HEK293 (cell line): ENCODE measurements at regions not wholly inside any gene's neighbourhood (a gene's known extent, or its start where the extent isn't known, plus 50 kb on each side); places are given as distances from the start of the nearest gene placed in this dataset.

ENCODE experiments used
- CTCF ChIA-PET: fragments of 350-600 bp; formaldehyde crosslinking; extraction: SDS; loops from one replicate; lab custom pipeline; 2021; ENCODE audit warnings: antibody characterized with exemption; lab: Yijun Ruan, JAX
- POLR2A ChIA-PET: fragments of 300-600 bp; formaldehyde crosslinking; extraction: SDS; loops from one replicate; lab custom pipeline; 2020; ENCODE audit warnings: antibody characterized with exemption, inconsistent platforms; lab: Yijun Ruan, JAX
- H3K27ac ChIP-seq: fragments of 200-500 bp; sonication (Bioruptor generic); 2 replicates; pipeline ENCODE4 v1.5.1; 2014; ENCODE audit warnings: low read depth, low read length, control low read depth, inconsistent platforms; ENCODE audit errors: extremely low read depth
- H3K36me3 ChIP-seq, 2 experiments: fragments of 200-500 bp in 1 of 2; sonication (Bioruptor generic) in 1 of 2; 1 replicate in 1 of 2; 2 replicates in 1 of 2; pipeline ENCODE4 v1.5.1; 2014 to 2017; ENCODE audit warnings: inconsistent platforms in 2 of 2, low read length in 2 of 2; ENCODE audit not compliant: control insufficient read depth in 2 of 2, insufficient read depth in 1 of 2
- H3K4me1 ChIP-seq: fragments of 200-500 bp; sonication (Bioruptor generic); 2 replicates; pipeline ENCODE4 v1.5.1; 2014; ENCODE audit warnings: mild to moderate bottlenecking, low read length, inconsistent platforms; ENCODE audit not compliant: control insufficient read depth, insufficient read depth
- H3K4me3 ChIP-seq: 2 replicates; pipeline ENCODE4 v1.5.1; 2011; ENCODE audit warnings: low read depth, mild to moderate bottlenecking, control low read depth, low read length, moderate library complexity
- H3K9me3 ChIP-seq: fragments of 200-500 bp; sonication (Bioruptor generic); 2 replicates; pipeline ENCODE4 v1.5.1; 2014; ENCODE audit warnings: low read depth, low read length, inconsistent platforms; ENCODE audit not compliant: control insufficient read depth, insufficient read depth
- BCL11B ChIP-seq: fragments of 450-650 bp; formaldehyde crosslinking; IDR thresholded peaks from 2 replicates; pipeline ENCODE4 v1.5.1; 2016; ENCODE audit warnings: low read depth, missing biosample characterization, missing genetic modification characterization
- FEZF1 ChIP-seq: fragments of 450-650 bp; formaldehyde crosslinking; IDR thresholded peaks from 2 replicates; pipeline ENCODE4 v1.5.1; 2016; ENCODE audit warnings: missing biosample characterization, missing genetic modification characterization
- MEIS1 ChIP-seq: sonication (generic); formaldehyde crosslinking; IDR thresholded peaks from 2 replicates; pipeline ENCODE4 v1.8.1; 2022; ENCODE audit warnings: missing genetic modification reagents, mild to moderate bottlenecking, borderline replicate concordance
- OSR2 ChIP-seq: fragments of 450-650 bp; formaldehyde crosslinking; IDR thresholded peaks from 2 replicates; pipeline ENCODE4 v1.5.1; 2016; ENCODE audit warnings: missing biosample characterization, missing genetic modification characterization
- SALL2 ChIP-seq: fragments of 450-650 bp; formaldehyde crosslinking; IDR thresholded peaks from 2 replicates; pipeline ENCODE4 v1.5.0; 2017; ENCODE audit warnings: missing biosample characterization, mild to moderate bottlenecking, missing genetic modification characterization, borderline replicate concordance
- SCRT2 ChIP-seq: fragments of 450-650 bp; formaldehyde crosslinking; IDR thresholded peaks from 2 replicates; pipeline ENCODE4 v1.5.1; 2016; ENCODE audit warnings: missing biosample characterization, missing genetic modification characterization
- ZBTB1 ChIP-seq: fragments of 450-650 bp; formaldehyde crosslinking; IDR thresholded peaks from 2 replicates; pipeline ENCODE4 v1.5.1; 2016; ENCODE audit warnings: missing biosample characterization, missing genetic modification characterization
- ZFHX2 ChIP-seq: fragments of 450-650 bp; formaldehyde crosslinking; conservative IDR thresholded peaks from 2 replicates; pipeline ENCODE4 v1.5.1; 2016; ENCODE audit warnings: missing biosample characterization, missing genetic modification characterization
- ZNF138 ChIP-seq: fragments of 450-650 bp; formaldehyde crosslinking; IDR thresholded peaks from 2 replicates; pipeline ENCODE4 v1.5.1; 2016; ENCODE audit warnings: missing biosample characterization, missing genetic modification characterization, borderline replicate concordance
- ZNF549 ChIP-seq: fragments of 450-650 bp; IDR thresholded peaks from 2 replicates; pipeline ENCODE4 v1.5.1; 2018; ENCODE audit warnings: missing biosample characterization, missing genetic modification characterization, mild to moderate bottlenecking, inconsistent platforms, moderate library complexity
- ZNF596 ChIP-seq: fragments of 450-650 bp; IDR thresholded peaks from 2 replicates; pipeline ENCODE4 v1.5.0; 2018; ENCODE audit warnings: missing biosample characterization, mild to moderate bottlenecking, missing genetic modification characterization, moderate library complexity
- ZNF768 ChIP-seq: fragments of 450-650 bp; formaldehyde crosslinking; IDR thresholded peaks from 2 replicates; pipeline ENCODE4 v1.5.1; 2018; ENCODE audit warnings: missing biosample characterization, mild to moderate bottlenecking, missing genetic modification characterization
- ZNF792 ChIP-seq: fragments of 450-650 bp; formaldehyde crosslinking; IDR thresholded peaks from 2 replicates; pipeline ENCODE4 v1.5.1; 2016; ENCODE audit warnings: missing biosample characterization, missing genetic modification characterization
- ZNF830 ChIP-seq: fragments of 450-650 bp; IDR thresholded peaks from 2 replicates; pipeline ENCODE4 v1.5.0; 2018; ENCODE audit warnings: missing biosample characterization, missing genetic modification characterization, low read depth, mild to moderate bottlenecking, moderate library complexity
- ZXDB ChIP-seq: fragments of 450-650 bp; formaldehyde crosslinking; IDR thresholded peaks from 2 replicates; pipeline ENCODE4 v1.5.1; 2016; ENCODE audit warnings: missing biosample characterization, missing genetic modification characterization
- TF ChIP-seq, protein P1 (sequence below): fragments of 450-650 bp; formaldehyde crosslinking; IDR thresholded peaks from 2 replicates; pipeline ENCODE4 v1.5.1; 2016; ENCODE audit warnings: missing biosample characterization, missing genetic modification characterization
- TF ChIP-seq, protein P2 (sequence below): fragments of 450-650 bp; formaldehyde crosslinking; IDR thresholded peaks from 2 replicates; pipeline ENCODE4 v1.5.0; 2017; ENCODE audit warnings: missing biosample characterization, missing genetic modification characterization, borderline replicate concordance
- TF ChIP-seq, protein P3 (sequence below): fragments of 450-650 bp; formaldehyde crosslinking; IDR thresholded peaks from 2 replicates; pipeline ENCODE4 v1.5.1; 2016; ENCODE audit warnings: missing biosample characterization, missing genetic modification characterization
- TF ChIP-seq, protein P4 (sequence below): fragments of 450-650 bp; formaldehyde crosslinking; IDR thresholded peaks from 2 replicates; pipeline ENCODE4 v1.5.1; 2016; ENCODE audit warnings: missing biosample characterization, missing genetic modification characterization
- TF ChIP-seq, protein P5 (sequence below): IDR thresholded peaks from 2 replicates; pipeline ENCODE4 v1.6.1; 2011; ENCODE audit warnings: mild to moderate bottlenecking, low read depth, low read length, borderline replicate concordance
- TF ChIP-seq, protein P6 (sequence below): fragments of 450-650 bp; formaldehyde crosslinking; IDR thresholded peaks from 2 replicates; pipeline ENCODE4 v1.5.1; 2017; ENCODE audit warnings: missing biosample characterization, missing genetic modification characterization
- TF ChIP-seq, protein P7 (sequence below): fragments of 450-650 bp; formaldehyde crosslinking; IDR thresholded peaks from 2 replicates; pipeline ENCODE4 v1.5.1; 2016; ENCODE audit warnings: missing biosample characterization, missing genetic modification characterization

DNA sequence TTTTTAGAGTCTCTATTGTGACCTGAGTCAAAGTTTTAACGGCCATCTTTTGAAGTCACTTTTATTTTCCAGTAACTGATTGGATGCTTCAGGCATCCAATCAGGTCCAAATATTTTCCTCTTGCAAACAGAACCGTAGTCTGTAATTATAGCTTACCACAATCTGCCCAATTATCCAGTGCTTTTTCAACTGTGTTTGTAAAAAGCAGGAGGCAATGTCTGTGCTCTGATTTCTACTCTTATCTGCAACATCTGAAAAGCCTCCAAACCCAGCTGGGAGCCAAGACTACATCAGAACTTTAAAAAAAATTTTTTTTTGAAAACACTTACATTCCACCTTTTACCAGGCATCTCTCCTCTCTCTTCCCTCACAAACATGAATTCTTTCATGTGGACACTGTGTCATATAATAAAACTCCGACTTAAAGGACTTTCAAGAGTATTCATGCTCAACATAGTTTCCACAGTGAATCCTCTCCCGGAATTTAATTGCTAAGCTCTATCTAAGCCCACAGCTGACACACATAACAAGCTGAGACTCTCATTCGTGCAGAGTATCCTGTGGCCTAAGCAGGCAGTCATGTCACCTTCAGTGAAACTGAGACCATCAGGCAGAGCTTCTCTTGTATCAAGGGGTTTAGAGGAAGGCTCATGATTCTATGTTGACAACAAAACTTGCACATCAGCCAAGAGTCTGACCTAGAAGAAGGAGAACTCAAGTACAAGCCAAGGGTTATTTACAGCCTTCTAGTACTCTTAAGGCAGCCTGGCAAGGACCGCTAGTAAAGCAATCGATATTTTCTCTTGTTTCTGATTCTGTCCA is 272.7 kb downstream of the TLE1 start (continued):
- TF ChIP-seq, protein P1, sequence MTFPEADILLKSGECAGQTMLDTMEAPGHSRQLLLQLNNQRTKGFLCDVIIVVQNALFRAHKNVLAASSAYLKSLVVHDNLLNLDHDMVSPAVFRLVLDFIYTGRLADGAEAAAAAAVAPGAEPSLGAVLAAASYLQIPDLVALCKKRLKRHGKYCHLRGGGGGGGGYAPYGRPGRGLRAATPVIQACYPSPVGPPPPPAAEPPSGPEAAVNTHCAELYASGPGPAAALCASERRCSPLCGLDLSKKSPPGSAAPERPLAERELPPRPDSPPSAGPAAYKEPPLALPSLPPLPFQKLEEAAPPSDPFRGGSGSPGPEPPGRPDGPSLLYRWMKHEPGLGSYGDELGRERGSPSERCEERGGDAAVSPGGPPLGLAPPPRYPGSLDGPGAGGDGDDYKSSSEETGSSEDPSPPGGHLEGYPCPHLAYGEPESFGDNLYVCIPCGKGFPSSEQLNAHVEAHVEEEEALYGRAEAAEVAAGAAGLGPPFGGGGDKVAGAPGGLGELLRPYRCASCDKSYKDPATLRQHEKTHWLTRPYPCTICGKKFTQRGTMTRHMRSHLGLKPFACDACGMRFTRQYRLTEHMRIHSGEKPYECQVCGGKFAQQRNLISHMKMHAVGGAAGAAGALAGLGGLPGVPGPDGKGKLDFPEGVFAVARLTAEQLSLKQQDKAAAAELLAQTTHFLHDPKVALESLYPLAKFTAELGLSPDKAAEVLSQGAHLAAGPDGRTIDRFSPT, result no peak
- TF ChIP-seq, protein P2, sequence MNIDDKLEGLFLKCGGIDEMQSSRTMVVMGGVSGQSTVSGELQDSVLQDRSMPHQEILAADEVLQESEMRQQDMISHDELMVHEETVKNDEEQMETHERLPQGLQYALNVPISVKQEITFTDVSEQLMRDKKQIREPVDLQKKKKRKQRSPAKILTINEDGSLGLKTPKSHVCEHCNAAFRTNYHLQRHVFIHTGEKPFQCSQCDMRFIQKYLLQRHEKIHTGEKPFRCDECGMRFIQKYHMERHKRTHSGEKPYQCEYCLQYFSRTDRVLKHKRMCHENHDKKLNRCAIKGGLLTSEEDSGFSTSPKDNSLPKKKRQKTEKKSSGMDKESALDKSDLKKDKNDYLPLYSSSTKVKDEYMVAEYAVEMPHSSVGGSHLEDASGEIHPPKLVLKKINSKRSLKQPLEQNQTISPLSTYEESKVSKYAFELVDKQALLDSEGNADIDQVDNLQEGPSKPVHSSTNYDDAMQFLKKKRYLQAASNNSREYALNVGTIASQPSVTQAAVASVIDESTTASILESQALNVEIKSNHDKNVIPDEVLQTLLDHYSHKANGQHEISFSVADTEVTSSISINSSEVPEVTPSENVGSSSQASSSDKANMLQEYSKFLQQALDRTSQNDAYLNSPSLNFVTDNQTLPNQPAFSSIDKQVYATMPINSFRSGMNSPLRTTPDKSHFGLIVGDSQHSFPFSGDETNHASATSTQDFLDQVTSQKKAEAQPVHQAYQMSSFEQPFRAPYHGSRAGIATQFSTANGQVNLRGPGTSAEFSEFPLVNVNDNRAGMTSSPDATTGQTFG (tag by site-specific recombination), result no peak
- TF ChIP-seq BCL11B (tag by site-specific recombination) (no peak), ZNF138 (tag by site-specific recombination) (no peak)
- TF ChIP-seq, protein P3, sequence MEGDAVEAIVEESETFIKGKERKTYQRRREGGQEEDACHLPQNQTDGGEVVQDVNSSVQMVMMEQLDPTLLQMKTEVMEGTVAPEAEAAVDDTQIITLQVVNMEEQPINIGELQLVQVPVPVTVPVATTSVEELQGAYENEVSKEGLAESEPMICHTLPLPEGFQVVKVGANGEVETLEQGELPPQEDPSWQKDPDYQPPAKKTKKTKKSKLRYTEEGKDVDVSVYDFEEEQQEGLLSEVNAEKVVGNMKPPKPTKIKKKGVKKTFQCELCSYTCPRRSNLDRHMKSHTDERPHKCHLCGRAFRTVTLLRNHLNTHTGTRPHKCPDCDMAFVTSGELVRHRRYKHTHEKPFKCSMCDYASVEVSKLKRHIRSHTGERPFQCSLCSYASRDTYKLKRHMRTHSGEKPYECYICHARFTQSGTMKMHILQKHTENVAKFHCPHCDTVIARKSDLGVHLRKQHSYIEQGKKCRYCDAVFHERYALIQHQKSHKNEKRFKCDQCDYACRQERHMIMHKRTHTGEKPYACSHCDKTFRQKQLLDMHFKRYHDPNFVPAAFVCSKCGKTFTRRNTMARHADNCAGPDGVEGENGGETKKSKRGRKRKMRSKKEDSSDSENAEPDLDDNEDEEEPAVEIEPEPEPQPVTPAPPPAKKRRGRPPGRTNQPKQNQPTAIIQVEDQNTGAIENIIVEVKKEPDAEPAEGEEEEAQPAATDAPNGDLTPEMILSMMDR (tag by site-specific recombination), result no peak
- TF ChIP-seq, protein P4, sequence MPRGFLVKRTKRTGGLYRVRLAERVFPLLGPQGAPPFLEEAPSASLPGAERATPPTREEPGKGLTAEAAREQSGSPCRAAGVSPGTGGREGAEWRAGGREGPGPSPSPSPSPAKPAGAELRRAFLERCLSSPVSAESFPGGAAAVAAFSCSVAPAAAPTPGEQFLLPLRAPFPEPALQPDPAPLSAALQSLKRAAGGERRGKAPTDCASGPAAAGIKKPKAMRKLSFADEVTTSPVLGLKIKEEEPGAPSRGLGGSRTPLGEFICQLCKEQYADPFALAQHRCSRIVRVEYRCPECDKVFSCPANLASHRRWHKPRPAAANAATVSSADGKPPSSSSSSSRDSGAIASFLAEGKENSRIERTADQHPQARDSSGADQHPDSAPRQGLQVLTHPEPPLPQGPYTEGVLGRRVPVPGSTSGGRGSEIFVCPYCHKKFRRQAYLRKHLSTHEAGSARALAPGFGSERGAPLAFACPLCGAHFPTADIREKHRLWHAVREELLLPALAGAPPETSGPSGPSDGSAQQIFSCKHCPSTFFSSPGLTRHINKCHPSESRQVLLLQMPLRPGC, result no peak

DNA sequence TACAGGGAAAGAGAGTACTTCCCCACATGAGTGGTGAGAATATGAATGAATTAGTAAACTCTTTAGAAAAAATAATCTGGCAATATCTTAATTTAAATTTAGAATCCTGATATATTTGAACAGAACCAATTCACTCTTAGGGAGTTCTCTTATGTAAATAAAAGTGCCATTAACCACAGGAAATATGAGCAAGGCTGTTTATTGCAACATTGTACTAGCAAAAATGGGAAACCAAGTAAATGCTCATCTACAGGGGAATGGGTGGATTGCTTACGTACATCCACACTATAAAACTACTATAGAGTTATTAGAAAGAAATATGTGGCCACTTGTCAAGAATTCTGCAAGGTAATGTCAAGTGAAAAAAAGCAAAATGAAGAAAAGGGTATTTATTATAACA is 274.5 kb downstream of the TLE1 start:
- no peaks in the 10 kb centered on the region for H3K9me3 ChIP-seq
- TF ChIP-seq ZNF596 (tag by site-specific recombination) (no peak), ZNF830 (tag by site-specific recombination) (no peak), ZNF768 (tag by site-specific recombination) (no peak), ZNF549 (no peak), ZNF792 (no peak), MEIS1 (CRISPR knock-in tag) (no peak), SALL2 (tag by site-specific recombination) (no peak), SCRT2 (tag by site-specific recombination) (no peak), ZBTB1 (no peak), FEZF1 (tag by site-specific recombination) (no peak), ZFHX2 (no peak), OSR2 (tag by site-specific recombination) (no peak), ZXDB (no peak)
- TF ChIP-seq, protein P5, sequence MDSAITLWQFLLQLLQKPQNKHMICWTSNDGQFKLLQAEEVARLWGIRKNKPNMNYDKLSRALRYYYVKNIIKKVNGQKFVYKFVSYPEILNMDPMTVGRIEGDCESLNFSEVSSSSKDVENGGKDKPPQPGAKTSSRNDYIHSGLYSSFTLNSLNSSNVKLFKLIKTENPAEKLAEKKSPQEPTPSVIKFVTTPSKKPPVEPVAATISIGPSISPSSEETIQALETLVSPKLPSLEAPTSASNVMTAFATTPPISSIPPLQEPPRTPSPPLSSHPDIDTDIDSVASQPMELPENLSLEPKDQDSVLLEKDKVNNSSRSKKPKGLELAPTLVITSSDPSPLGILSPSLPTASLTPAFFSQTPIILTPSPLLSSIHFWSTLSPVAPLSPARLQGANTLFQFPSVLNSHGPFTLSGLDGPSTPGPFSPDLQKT, result no peak
- TF ChIP-seq, protein P6, sequence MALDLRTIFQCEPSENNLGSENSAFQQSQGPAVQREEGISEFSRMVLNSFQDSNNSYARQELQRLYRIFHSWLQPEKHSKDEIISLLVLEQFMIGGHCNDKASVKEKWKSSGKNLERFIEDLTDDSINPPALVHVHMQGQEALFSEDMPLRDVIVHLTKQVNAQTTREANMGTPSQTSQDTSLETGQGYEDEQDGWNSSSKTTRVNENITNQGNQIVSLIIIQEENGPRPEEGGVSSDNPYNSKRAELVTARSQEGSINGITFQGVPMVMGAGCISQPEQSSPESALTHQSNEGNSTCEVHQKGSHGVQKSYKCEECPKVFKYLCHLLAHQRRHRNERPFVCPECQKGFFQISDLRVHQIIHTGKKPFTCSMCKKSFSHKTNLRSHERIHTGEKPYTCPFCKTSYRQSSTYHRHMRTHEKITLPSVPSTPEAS (tag by site-specific recombination), result no peak
- TF ChIP-seq, protein P7, sequence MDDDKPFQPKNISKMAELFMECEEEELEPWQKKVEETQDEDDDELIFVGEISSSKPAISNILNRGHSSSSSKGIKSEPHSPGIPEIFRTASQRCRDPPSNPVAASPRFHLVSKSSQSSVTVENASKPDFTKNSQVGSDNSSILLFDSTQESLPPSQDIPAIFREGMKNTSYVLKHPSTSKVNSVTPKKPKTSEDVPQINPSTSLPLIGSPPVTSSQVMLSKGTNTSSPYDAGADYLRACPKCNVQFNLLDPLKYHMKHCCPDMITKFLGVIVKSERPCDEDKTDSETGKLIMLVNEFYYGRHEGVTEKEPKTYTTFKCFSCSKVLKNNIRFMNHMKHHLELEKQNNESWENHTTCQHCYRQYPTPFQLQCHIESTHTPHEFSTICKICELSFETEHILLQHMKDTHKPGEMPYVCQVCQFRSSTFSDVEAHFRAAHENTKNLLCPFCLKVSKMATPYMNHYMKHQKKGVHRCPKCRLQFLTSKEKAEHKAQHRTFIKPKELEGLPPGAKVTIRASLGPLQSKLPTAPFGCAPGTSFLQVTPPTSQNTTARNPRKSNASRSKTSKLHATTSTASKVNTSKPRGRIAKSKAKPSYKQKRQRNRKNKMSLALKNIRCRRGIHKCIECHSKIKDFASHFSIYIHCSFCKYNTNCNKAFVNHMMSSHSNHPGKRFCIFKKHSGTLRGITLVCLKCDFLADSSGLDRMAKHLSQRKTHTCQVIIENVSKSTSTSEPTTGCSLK (tag by site-specific recombination), result no peak
- POLR2A ChIA-PET, result no interaction called here
- no peak overlapping the region for H3K27ac ChIP-seq
- H3K4me3 ChIP-seq, result no peak overlapping the region
- H3K4me1 ChIP-seq, result no peaks in the 10 kb centered on the region
- CTCF ChIA-PET, result no interaction called here
- H3K36me3 ChIP-seq, result no peaks in the 10 kb centered on the region
